ENCODE measurements at regions not wholly inside any gene's neighbourhood (a gene's known extent, or its start where the extent isn't known, plus 50 kb on each side); places are given as distances from the start of the nearest gene placed in this dataset.
"Not testable (repeated sequence)": the region's sequence is repeated elsewhere in the genome, so short reads cannot be mapped to it uniquely, and the experiment has no call there.

- TF ChIP-seq CTCF (IDR thresholded peaks at IDR 0.05; ENCODE audit: extremely low read depth, missing control alignments): no peak
- DNase-seq (ENCODE audit: low spot score): peak; percentile 68
Observed at GRCh38 chr3:177358091-177358976, 161.1 kb upstream of the TBL1XR1 start.

- peak; percentile 45 for DNase-seq (ENCODE audit: low spot score)
- no peak for TF ChIP-seq CTCF (IDR thresholded peaks at IDR 0.05; ENCODE audit: extremely low read depth, missing control alignments)
Observed at GRCh38 chr3:177358977-177359592, 161.8 kb upstream of the TBL1XR1 start.

- TF ChIP-seq CTCF (IDR thresholded peaks at IDR 0.05; ENCODE audit: extremely low read depth, missing control alignments): no peak
- DNase-seq (ENCODE audit: low spot score): peak; percentile 89
Observed at GRCh38 chr3:177359593-177360357, 162.5 kb upstream of the TBL1XR1 start.

- no peak for TF ChIP-seq CTCF (IDR thresholded peaks at IDR 0.05; ENCODE audit: extremely low read depth, missing control alignments)
- DNase-seq (ENCODE audit: low spot score): no peak
Observed at GRCh38 chr3:177361081-177361938, 164.0 kb upstream of the TBL1XR1 start.

GRCh38 chr3:177362626-177363025 is 165.3 kb upstream of the TBL1XR1 start:
- DNase-seq (ENCODE audit: low spot score): no peak
- no peak for TF ChIP-seq CTCF (IDR thresholded peaks at IDR 0.05; ENCODE audit: extremely low read depth, missing control alignments)

- TF ChIP-seq CTCF (IDR thresholded peaks at IDR 0.05; ENCODE audit: extremely low read depth, missing control alignments): no peak
- DNase-seq (ENCODE audit: low spot score): no peak
Observed at GRCh38 chr3:177364236-177364635, 167.0 kb upstream of the TBL1XR1 start.

- not testable (repeated sequence) for DNase-seq (ENCODE audit: low spot score)
Observed at GRCh38 chr3:177365294-177365693, 168.0 kb upstream of the TBL1XR1 start.
